BLaER1 (cell line): ENCODE measurements at regions not wholly inside any gene's neighbourhood (a gene's known extent, or its start where the extent isn't known, plus 50 kb on each side); places are given as distances from the start of the nearest gene placed in this dataset.

Experiments used
- H3K27ac ChIP-seq: shearing (Covaris generic); formaldehyde crosslinking; 2 replicates; pipeline ENCODE4 v1.8.1; 2022
- H3K27me3 ChIP-seq: shearing (Covaris generic); formaldehyde crosslinking; 2 replicates; pipeline ENCODE4 v1.8.1; 2022
- H3K36me3 ChIP-seq: shearing (Covaris generic); formaldehyde crosslinking; 2 replicates; pipeline ENCODE4 v1.8.1; 2022
- H3K4me1 ChIP-seq: shearing (Covaris generic); formaldehyde crosslinking; 2 replicates; pipeline ENCODE4 v1.8.1; 2022
- H3K4me2 ChIP-seq: shearing (Covaris generic); formaldehyde crosslinking; 2 replicates; pipeline ENCODE4 v1.8.1; 2022
- H3K4me3 ChIP-seq: shearing (Covaris generic); formaldehyde crosslinking; 2 replicates; pipeline ENCODE4 v1.8.1; 2022
- H3K9ac ChIP-seq: shearing (Covaris generic); formaldehyde crosslinking; 2 replicates; pipeline ENCODE4 v1.8.1; 2022
- H3K9me3 ChIP-seq: shearing (Covaris generic); formaldehyde crosslinking; 2 replicates; pipeline ENCODE4 v1.8.1; 2022
- H4K20me1 ChIP-seq: shearing (Covaris generic); formaldehyde crosslinking; 2 replicates; pipeline ENCODE4 v1.8.1; 2022
- Cebpa-rat ChIP-seq: shearing (Covaris generic); IDR thresholded peaks from 2 replicates; pipeline ENCODE4 v1.8.1; 2022

DNA sequence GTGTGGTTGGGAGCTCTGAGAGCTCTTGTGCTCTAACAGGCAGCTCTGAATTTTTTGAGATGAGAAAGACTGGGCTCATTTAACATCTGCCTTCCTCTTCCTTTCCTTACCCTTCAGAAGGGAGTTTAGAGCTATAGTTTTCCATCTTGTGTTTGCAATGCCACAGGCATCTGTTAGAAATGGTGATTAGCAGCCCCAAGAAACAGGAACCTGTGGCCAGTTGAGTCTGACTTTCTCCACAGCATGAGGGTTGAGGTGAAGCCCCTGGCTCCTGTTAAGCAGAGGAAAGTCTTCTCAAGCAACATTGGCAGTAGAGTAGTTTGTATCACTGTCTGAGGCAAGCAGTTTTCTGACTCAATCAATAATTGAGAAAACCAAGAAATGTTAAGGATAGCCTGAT, 577.4 kb downstream of the ZEB2 start:
- Histone ChIP-seq H3K36me3 (no peaks in the 10 kb centered on the region), H4K20me1 (peaks cover 16% of the 10 kb centered on the region), H3K9me3 (no peaks in the 10 kb centered on the region; the same call in 1 of the 2 replicates), H3K4me2 (no peak overlapping the region), H3K4me1 (peaks cover 1% of the 10 kb centered on the region), H3K9ac (no peak overlapping the region), H3K27me3 (peaks cover 26% of the 10 kb centered on the region), H3K27ac (no peak overlapping the region), H3K4me3 (no peak overlapping the region)
- TF ChIP-seq Cebpa-rat = no peak

DNA sequence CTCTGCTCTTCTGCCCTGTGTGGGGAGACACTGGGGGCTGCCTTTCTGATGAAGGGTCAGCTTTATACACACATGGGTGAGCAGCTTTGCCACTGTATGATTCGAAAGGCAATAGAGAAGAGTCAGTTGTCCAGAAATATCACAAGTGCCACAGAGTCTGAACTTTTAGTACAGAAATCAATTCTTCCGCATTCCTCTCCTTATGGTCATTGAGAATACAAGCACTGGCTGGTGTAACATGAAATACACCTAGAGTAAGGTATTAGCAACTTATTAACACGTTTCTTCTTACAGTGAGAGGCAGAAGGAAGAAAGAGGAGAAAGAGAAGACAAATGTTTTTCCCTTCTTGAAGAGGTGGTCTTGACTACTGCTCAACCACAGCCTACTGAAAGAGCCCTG, 579.2 kb downstream of the ZEB2 start:
- H3K36me3 ChIP-seq = no peaks in the 10 kb centered on the region
- no peak overlapping the region for H3K4me3 ChIP-seq
- peaks cover 11% of the 10 kb centered on the region for H3K4me1 ChIP-seq
- peaks cover 34% of the 10 kb centered on the region for H4K20me1 ChIP-seq
- H3K4me2 ChIP-seq = no peak overlapping the region
- H3K9ac ChIP-seq = no peak overlapping the region
- TF ChIP-seq Cebpa-rat = no peak
- no peak overlapping the region for H3K27ac ChIP-seq
- peaks cover 9% of the 10 kb centered on the region for H3K9me3 ChIP-seq
- peaks cover 44% of the 10 kb centered on the region for H3K27me3 ChIP-seq

DNA sequence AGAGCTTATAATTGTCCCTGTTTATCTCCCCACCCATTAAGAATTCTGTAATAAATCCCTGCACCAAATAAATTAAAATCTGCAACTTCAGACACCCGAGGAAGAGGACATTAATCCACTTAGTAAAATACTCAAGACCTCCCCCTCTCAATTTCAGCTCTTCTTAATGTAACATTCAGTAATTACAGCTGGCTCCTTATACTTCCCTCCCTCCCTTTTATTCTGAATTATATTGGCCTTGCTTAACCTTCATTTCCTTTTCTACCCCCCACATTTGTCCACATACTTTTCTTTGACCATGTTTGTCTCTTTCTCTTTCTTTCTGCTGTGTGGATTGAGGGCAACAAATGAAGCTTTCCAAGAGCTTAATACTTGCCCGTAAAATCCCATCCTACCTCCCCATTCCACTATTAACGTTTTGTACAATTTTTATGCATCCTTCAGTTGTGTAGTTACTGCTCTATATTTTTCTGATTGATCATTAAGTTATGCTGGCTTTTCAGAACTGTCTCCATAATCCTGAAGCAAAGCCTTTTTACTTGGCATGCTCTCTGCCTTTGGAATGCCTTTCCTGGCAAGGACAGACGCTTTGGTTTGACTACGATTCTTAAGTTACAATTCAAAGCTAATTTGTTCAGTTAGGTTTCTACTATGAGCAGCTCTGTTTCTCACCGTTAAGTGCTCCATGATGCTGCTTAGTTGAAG, 580.1 kb downstream of the ZEB2 start:
- Histone ChIP-seq H3K4me3 (no peak overlapping the region), H3K27me3 (peaks cover 53% of the 10 kb centered on the region), H3K4me2 (no peak overlapping the region), H3K9me3 (peaks cover 9% of the 10 kb centered on the region), H3K27ac (no peak overlapping the region), H3K36me3 (no peaks in the 10 kb centered on the region), H4K20me1 (peaks cover 35% of the 10 kb centered on the region), H3K9ac (no peak overlapping the region), H3K4me1 (peaks cover 11% of the 10 kb centered on the region)
- TF ChIP-seq Cebpa-rat = no peak

DNA sequence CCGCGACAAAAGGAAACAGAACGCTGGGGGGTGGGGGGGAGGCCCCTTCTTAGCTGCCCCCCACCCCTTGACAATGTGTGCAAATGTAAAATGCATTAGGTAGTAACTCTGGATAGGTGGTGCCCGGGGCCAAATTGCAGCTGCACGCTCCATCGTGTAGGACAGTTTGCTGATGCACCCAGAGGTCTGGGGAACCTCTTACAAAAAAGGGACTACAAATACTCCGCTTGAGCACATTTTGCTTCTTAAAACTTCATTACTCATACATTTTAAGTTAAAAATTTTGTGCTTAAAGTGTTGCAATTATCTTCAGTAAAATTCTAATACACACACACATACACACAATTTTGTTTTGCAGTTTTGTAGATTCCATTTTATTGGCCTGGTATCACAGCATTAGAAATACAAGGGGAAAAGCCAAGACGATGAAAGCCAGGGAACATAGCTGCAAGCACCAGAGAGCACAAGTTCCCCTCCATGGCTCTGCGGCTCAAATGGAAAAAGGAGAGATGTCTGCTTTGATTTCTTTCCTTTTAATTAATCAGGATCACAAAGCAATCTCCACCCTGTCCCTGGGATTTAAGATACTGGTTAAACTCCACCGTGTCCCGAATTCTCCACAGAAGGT, 582.1 kb downstream of the ZEB2 start:
- peaks cover 9% of the 10 kb centered on the region for H3K9me3 ChIP-seq
- no peak overlapping the region for H3K27ac ChIP-seq
- peaks cover 11% of the 10 kb centered on the region for H3K4me1 ChIP-seq
- H4K20me1 ChIP-seq = peaks cover 35% of the 10 kb centered on the region
- peaks cover 61% of the 10 kb centered on the region for H3K27me3 ChIP-seq
- no peak overlapping the region for H3K9ac ChIP-seq
- no peak for TF ChIP-seq Cebpa-rat
- peak overlapping the region; percentile 60 for H3K4me3 ChIP-seq
- peak overlapping the region; percentile 75 for H3K4me2 ChIP-seq
- H3K36me3 ChIP-seq = no peaks in the 10 kb centered on the region

DNA sequence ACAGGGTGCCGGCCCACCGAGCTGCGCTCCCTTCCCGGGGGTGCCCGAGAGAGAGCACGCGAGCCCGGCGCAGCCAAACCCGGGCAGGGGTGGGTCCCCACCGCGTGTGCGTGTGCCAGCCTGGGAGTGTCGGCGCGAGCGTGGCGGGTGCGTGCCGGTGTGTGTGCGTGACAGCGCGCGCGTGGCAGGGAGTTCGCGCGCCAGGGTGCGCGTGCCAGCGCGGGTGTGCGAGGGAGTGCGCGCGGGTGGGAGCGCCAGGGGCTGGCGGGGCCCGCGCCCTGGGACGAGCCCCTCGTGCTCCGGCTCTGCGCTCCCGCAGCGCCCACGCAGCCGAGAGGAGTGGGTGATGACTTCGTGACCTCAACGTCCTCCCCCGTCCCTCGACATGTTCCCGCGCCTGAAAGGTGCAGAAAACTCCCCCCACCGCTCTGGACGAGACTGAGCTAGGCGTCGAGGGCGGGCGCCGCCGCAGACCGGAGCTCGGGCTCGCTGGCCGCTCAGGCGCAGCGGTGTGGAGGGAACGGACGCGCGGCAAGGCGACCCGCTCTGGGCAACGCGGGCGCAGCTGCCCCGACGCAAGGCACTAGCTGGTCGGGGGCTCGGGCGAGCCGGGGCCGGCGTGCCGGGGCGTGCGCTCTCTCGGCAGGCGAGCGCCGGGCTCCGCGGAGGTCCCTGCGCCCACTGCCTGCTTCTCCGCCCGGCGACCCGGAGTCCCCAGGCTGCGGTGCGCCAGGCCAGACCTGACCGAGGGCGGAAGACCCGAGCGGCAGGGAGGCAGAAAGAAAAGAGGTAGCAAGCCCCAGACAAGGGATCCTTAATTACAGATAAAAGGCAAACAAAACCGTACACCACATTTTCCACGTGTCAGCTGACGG, 582.8 kb downstream of the ZEB2 start:
- Histone ChIP-seq H3K9ac (no peak overlapping the region), H3K4me3 (peak overlapping the region; percentile 60), H3K27ac (no peak overlapping the region), H3K4me1 (peaks cover 11% of the 10 kb centered on the region), H4K20me1 (peaks cover 35% of the 10 kb centered on the region), H3K27me3 (peaks cover 61% of the 10 kb centered on the region), H3K36me3 (no peaks in the 10 kb centered on the region), H3K9me3 (peaks cover 9% of the 10 kb centered on the region), H3K4me2 (peak overlapping the region; percentile 75)
- no peak for TF ChIP-seq Cebpa-rat

- peak overlapping the region; percentile 60 for H3K4me3 ChIP-seq
- H3K36me3 ChIP-seq = no peaks in the 10 kb centered on the region
- H3K27ac ChIP-seq = no peak overlapping the region
- H3K9ac ChIP-seq = no peak overlapping the region
- peaks cover 61% of the 10 kb centered on the region for H3K27me3 ChIP-seq
- peaks cover 9% of the 10 kb centered on the region for H3K9me3 ChIP-seq
- H4K20me1 ChIP-seq = peaks cover 35% of the 10 kb centered on the region
- no peak for TF ChIP-seq Cebpa-rat
- peaks cover 11% of the 10 kb centered on the region for H3K4me1 ChIP-seq
- H3K4me2 ChIP-seq = peak overlapping the region; percentile 75
Measured at GRCh38 chr2:143936538-143936847, 583.4 kb downstream of the ZEB2 start.

GRCh38 chr2:143935482-143935752, 584.5 kb downstream of the ZEB2 start:
- H3K4me1 ChIP-seq = peaks cover 11% of the 10 kb centered on the region
- no peak overlapping the region for H3K9ac ChIP-seq
- no peak for TF ChIP-seq Cebpa-rat
- H3K9me3 ChIP-seq = peaks cover 9% of the 10 kb centered on the region
- H3K4me3 ChIP-seq = no peak overlapping the region
- peaks cover 35% of the 10 kb centered on the region for H4K20me1 ChIP-seq
- no peak overlapping the region for H3K4me2 ChIP-seq
- peaks cover 61% of the 10 kb centered on the region for H3K27me3 ChIP-seq
- no peak overlapping the region for H3K27ac ChIP-seq
- H3K36me3 ChIP-seq = no peaks in the 10 kb centered on the region

GRCh38 chr2:143934626-143935481, 585.1 kb downstream of the ZEB2 start:
- Histone ChIP-seq H3K9ac (no peak overlapping the region), H3K4me3 (no peak overlapping the region), H3K4me2 (no peak overlapping the region), H3K36me3 (no peaks in the 10 kb centered on the region), H3K4me1 (peaks cover 11% of the 10 kb centered on the region), H4K20me1 (peaks cover 35% of the 10 kb centered on the region), H3K9me3 (peaks cover 9% of the 10 kb centered on the region), H3K27ac (no peak overlapping the region), H3K27me3 (peaks cover 59% of the 10 kb centered on the region)
- TF ChIP-seq Cebpa-rat = no peak

DNA sequence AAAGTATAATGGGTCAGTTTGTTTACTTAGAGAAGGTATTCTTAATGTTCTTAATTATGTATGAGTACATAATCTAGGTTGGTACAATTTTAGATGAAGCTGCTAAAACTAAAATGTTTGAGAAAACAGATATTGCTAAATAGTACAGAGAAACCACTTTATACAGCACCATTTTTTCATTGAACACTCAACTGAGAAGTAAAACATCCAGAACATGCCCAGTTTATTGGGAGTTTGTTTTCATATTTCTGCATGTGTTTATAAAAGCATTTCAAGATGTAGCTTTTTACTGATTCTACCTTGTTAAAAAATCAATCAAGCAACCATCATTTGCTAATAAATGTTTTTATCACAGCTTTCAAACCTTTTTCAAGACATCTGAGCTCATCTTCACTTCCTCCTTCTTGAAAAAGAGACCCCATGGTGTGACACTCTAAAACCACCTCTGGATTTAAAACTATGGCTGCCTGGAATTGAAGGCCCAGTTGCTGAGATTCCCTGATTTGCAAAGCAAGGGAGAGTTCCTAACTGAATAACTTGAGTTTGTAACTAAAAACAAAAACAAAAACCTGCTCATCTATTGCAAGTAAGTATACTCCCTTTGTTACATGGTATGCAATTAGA, 585.9 kb downstream of the ZEB2 start:
- Histone ChIP-seq H3K4me1 (peaks cover 11% of the 10 kb centered on the region), H4K20me1 (peaks cover 35% of the 10 kb centered on the region), H3K9ac (no peak overlapping the region), H3K9me3 (peaks cover 9% of the 10 kb centered on the region), H3K4me3 (no peak overlapping the region), H3K36me3 (no peaks in the 10 kb centered on the region), H3K27me3 (peaks cover 51% of the 10 kb centered on the region), H3K27ac (no peak overlapping the region), H3K4me2 (no peak overlapping the region)
- no peak for TF ChIP-seq Cebpa-rat
